ENCODE measurements at regions not wholly inside any gene's neighbourhood (a gene's known extent, or its start where the extent isn't known, plus 50 kb on each side); places are given as distances from the start of the nearest gene placed in this dataset.

DNA sequence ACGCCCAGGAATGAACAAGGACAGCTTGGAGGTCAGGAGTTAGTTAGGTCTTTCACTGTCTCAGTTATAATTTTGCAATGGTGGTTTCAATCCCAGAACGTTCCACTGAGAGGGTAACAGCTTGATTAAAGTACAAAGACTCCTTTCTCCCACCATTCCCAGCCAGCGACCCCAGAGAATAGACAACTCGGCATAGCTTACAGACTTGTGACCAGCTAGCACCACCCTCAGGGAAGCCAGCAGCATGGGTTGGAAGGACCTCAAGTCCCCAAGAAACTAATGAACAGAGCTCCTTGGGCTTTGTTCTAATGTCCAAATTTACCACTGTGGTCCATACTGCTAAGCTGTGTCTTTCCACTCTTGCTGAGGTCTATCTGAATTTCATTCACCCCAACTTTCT is 72.0 kb upstream of the MED14 start:
- TF ChIP-seq POLR2A (IDR thresholded peaks at IDR 0.05), result no peak
- TF ChIP-seq, protein P1, sequence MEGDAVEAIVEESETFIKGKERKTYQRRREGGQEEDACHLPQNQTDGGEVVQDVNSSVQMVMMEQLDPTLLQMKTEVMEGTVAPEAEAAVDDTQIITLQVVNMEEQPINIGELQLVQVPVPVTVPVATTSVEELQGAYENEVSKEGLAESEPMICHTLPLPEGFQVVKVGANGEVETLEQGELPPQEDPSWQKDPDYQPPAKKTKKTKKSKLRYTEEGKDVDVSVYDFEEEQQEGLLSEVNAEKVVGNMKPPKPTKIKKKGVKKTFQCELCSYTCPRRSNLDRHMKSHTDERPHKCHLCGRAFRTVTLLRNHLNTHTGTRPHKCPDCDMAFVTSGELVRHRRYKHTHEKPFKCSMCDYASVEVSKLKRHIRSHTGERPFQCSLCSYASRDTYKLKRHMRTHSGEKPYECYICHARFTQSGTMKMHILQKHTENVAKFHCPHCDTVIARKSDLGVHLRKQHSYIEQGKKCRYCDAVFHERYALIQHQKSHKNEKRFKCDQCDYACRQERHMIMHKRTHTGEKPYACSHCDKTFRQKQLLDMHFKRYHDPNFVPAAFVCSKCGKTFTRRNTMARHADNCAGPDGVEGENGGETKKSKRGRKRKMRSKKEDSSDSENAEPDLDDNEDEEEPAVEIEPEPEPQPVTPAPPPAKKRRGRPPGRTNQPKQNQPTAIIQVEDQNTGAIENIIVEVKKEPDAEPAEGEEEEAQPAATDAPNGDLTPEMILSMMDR (IDR thresholded peaks at IDR 0.05), result no peak
- TF ChIP-seq POLR2AphosphoS5 (IDR thresholded peaks at IDR 0.05; ENCODE audit: insufficient read depth in 1 of 2, low read depth in 1 of 2), result no peak
